ENCODE measurements at regions not wholly inside any gene's neighbourhood (a gene's known extent, or its start where the extent isn't known, plus 50 kb on each side); places are given as distances from the start of the nearest gene placed in this dataset.

- TF ChIP-seq, protein P1, sequence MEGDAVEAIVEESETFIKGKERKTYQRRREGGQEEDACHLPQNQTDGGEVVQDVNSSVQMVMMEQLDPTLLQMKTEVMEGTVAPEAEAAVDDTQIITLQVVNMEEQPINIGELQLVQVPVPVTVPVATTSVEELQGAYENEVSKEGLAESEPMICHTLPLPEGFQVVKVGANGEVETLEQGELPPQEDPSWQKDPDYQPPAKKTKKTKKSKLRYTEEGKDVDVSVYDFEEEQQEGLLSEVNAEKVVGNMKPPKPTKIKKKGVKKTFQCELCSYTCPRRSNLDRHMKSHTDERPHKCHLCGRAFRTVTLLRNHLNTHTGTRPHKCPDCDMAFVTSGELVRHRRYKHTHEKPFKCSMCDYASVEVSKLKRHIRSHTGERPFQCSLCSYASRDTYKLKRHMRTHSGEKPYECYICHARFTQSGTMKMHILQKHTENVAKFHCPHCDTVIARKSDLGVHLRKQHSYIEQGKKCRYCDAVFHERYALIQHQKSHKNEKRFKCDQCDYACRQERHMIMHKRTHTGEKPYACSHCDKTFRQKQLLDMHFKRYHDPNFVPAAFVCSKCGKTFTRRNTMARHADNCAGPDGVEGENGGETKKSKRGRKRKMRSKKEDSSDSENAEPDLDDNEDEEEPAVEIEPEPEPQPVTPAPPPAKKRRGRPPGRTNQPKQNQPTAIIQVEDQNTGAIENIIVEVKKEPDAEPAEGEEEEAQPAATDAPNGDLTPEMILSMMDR (IDR thresholded peaks at IDR 0.05): no peak
- TF ChIP-seq POLR2AphosphoS5 (IDR thresholded peaks at IDR 0.05): no peak
- TF ChIP-seq POLR2A (IDR thresholded peaks at IDR 0.05): no peak
- TF ChIP-seq EP300 (IDR thresholded peaks at IDR 0.05): no peak
Observed at GRCh38 chr20:6209093-6209492, 86.3 kb upstream of the FERMT1 start.
